ENCODE measurements at regions not wholly inside any gene's neighbourhood (a gene's known extent, or its start where the extent isn't known, plus 50 kb on each side); places are given as distances from the start of the nearest gene placed in this dataset.

DNA sequence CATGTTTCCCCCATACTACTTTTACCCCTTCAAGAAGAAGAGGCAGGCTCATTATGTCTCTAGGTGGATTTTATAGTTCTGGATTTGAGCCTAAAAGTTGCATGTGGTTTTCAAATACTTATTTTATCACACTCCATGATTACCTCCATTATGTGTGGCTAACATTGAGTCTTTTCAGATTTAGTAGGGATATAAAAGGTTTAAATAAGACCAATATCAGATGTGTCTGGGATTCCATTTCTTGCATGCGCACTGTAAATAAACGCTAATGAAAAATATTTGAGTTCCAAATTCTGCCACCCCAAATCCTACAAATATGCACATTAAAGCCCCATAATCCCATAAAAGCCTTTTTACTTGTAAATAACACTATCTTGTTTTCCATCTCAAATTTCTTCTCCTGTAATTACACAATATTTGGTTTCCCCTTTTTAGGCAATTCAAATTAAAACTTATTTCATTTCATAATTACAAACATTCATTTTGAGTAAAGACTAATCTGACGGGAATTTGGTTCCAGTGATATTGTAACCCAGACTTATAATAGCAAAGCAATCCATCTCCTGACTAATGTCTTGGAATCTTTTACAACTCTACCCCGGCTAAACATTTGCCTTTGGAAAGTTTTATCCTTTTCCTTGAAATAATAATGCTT, 600.0 kb downstream of the SLC4A3 start:
- TF ChIP-seq, protein P1, sequence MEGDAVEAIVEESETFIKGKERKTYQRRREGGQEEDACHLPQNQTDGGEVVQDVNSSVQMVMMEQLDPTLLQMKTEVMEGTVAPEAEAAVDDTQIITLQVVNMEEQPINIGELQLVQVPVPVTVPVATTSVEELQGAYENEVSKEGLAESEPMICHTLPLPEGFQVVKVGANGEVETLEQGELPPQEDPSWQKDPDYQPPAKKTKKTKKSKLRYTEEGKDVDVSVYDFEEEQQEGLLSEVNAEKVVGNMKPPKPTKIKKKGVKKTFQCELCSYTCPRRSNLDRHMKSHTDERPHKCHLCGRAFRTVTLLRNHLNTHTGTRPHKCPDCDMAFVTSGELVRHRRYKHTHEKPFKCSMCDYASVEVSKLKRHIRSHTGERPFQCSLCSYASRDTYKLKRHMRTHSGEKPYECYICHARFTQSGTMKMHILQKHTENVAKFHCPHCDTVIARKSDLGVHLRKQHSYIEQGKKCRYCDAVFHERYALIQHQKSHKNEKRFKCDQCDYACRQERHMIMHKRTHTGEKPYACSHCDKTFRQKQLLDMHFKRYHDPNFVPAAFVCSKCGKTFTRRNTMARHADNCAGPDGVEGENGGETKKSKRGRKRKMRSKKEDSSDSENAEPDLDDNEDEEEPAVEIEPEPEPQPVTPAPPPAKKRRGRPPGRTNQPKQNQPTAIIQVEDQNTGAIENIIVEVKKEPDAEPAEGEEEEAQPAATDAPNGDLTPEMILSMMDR (IDR thresholded peaks at IDR 0.05): no peak
- ATAC-seq (ENCODE audit: low FRiP score) (peak; percentile 59), DNase-seq (ENCODE audit: low spot score) (no peak)

DNA sequence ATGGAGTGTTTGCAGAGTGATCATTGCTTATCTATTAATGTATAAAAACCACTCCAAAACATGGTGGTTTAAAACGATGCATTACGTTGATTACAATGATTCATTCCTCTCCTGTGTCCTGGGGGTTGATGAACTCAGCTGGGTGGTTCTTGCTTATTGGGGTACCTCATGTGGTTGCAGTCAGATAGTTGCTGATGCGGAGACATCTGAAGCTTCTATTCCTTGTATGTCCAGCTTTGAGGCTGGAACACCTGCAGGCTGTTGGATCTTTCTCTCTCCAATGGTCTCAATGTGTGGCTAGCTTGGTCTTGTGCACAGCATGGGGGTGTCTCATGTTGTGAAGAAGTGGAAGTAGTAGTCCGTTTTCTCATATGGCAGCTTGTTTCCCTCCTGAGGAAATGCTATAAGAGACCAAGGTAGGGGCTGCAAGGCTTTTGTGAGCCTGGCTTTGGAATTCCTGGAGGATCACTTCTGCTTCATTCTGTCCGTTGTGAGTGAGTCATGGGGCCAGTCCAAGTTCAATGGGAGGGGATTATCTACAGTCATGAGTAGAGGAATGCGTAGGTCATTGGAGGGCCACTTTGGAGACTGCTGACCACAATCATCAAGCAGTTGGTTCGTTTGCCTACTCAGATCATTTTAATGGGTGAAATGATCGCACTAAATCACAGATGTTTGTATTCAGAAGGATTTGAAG, 601.0 kb downstream of the SLC4A3 start:
- TF ChIP-seq, protein P1 (IDR thresholded peaks at IDR 0.05): no peak
- DNase-seq (ENCODE audit: low spot score): no peak
- ATAC-seq (ENCODE audit: low FRiP score): peak; percentile 82

DNA sequence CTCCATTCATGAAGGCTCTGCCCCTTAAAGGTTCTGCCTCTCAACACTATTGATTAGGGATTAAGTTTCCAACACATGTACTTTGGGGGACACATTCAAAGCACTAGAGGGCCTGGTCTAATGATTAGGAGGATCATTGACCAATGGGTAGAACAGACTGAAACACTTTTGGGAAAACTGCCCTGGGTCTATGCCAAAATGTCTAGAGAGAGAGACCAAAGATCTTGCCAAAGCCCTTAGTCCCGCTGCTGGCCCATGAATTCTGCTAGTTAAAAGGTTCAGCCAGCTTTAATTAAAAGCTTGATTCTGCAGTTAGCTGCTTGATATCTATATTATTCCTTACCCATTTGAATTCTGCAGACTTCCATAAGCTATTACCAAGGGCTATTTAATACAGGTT, 613.2 kb downstream of the SLC4A3 start:
- ATAC-seq (ENCODE audit: low FRiP score) (no peak), DNase-seq (ENCODE audit: low spot score) (no peak)
- TF ChIP-seq, protein P1 (IDR thresholded peaks at IDR 0.05): no peak

DNA sequence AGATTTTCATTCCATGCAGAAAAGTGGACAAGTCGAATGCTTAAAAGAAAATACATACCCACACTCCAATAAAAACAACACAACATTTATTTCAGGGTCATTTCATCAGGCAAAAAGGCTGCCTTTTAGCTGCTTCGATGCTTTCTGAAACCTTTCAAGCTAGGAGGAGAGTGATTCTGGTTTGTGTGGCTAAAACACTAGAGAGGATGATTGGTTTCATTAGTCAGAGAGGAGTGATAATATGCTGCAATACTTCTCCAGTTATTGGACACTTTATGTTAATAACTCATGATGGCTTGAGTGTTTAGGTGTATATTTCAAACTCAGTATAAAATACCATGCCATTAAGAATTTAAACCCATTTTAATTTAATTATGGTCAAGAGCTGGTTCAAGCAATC, 614.0 kb downstream of the SLC4A3 start:
- ATAC-seq (ENCODE audit: low FRiP score): no peak
- DNase-seq (ENCODE audit: low spot score): no peak
- TF ChIP-seq, protein P1 (IDR thresholded peaks at IDR 0.05): no peak

DNA sequence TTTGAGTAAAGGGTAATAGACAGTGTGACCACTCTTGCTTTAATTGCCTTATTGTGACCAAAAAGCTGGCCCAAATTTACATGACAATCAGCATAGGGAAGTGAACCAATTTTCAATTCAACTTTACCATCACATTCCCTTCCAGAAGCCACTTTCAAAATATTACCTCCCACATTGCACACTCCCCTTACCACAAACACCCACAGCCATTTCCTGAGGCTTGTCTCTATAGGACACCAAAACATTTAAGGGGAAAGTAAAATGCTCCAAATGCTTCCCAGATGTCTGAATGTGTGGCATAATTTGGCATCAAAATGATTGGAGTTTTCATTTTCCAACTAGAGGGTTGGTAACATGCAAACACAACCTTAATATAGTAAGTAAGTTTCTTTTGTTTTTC, 616.1 kb downstream of the SLC4A3 start:
- ATAC-seq (ENCODE audit: low FRiP score): no peak
- TF ChIP-seq, protein P1 (IDR thresholded peaks at IDR 0.05): no peak
- no peak for DNase-seq (ENCODE audit: low spot score)

DNA sequence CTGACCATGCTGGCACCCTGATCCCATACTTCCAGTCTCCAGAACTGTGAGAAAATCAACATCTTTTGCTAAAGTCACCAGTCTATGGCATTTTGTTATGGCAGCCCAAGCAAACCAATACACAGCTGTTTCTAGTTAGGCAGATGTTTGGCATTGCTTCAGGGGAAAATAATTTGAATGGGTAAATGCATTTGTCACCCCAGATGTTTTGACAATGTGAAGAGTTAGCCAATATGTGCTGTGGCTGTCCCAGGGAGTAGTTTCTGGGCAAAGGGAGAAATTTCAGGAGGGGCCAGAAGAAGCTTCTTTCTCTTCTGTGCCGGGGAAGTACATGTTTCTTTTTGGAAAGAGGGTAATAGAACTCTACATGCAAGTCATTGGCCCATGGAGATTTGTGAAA, 619.0 kb downstream of the SLC4A3 start:
- TF ChIP-seq, protein P1 (IDR thresholded peaks at IDR 0.05): no peak
- no peak for ATAC-seq (ENCODE audit: low FRiP score)
- DNase-seq (ENCODE audit: low spot score): no peak

All from omental fat pad (tissue), 3 donors.